G401 (cell line): ENCODE measurements at regions not wholly inside any gene's neighbourhood (a gene's known extent, or its start where the extent isn't known, plus 50 kb on each side); places are given as distances from the start of the nearest gene placed in this dataset.
"Not testable (repeated sequence)": the region's sequence is repeated elsewhere in the genome, so short reads cannot be mapped to it uniquely, and the experiment has no call there.

Experiments used
- DNase-seq: peaks from one replicate; pipeline ENCODE4 v3.0.0-alpha.2; 2015; ENCODE audit warnings: low spot score
- in situ Hi-C: cut with HindIII; loops from 2 replicates; pipeline ENCODE4 v1.10.0; 2016; ENCODE audit warnings: low sequenced_read_pairs, mixed read lengths

- DNase-seq: no peak
- in situ Hi-C loops: no loop called here
Observed at GRCh38 chr3:34475851-34476250, 677.4 kb downstream of the PDCD6IP start.

- in situ Hi-C loops: no loop called here
- peak; percentile 15 for DNase-seq
Observed at GRCh38 chr3:34483311-34483887, 685.0 kb downstream of the PDCD6IP start.

GRCh38 chr3:34504366-34504765 is 705.9 kb downstream of the PDCD6IP start:
- in situ Hi-C loops: no loop called here
- no peak for DNase-seq

GRCh38 chr3:34504775-34505174 is 706.3 kb downstream of the PDCD6IP start:
- DNase-seq: no peak
- in situ Hi-C loops: no loop called here

GRCh38 chr3:34508732-34509131 is 710.3 kb downstream of the PDCD6IP start:
- no peak for DNase-seq
- in situ Hi-C loops: no loop called here

GRCh38 chr3:34511891-34512290 is 713.5 kb downstream of the PDCD6IP start:
- peak; percentile 70 for DNase-seq

GRCh38 chr3:34519008-34519407 is 720.6 kb downstream of the PDCD6IP start:
- in situ Hi-C loops, DNase-seq: not testable (repeated sequence)

More at GRCh38 chr3:34511891-34512290, 713.5 kb downstream of the PDCD6IP start:
- in situ Hi-C loops: no loop called here

GRCh38 chr3:34531156-34531555 is 732.7 kb downstream of the PDCD6IP start:
- DNase-seq: no peak
- in situ Hi-C loops: no loop called here

- in situ Hi-C loops: no loop called here
- no peak for DNase-seq
Observed at GRCh38 chr3:34533451-34533850, 735.0 kb downstream of the PDCD6IP start.

- no peak for DNase-seq
- in situ Hi-C loops: no loop called here
Observed at GRCh38 chr3:34534013-34534412, 735.6 kb downstream of the PDCD6IP start.

- no peak for DNase-seq
- in situ Hi-C loops: no loop called here
Observed at GRCh38 chr3:34544136-34544535, 745.7 kb downstream of the PDCD6IP start.

GRCh38 chr3:34547297-34547920 is 749.0 kb downstream of the PDCD6IP start:
- no peak for DNase-seq
- in situ Hi-C loops: no loop called here

- in situ Hi-C loops: no loop called here
- DNase-seq: peak; percentile 53
Observed at GRCh38 chr3:34567266-34567665, 768.8 kb downstream of the PDCD6IP start.

GRCh38 chr3:34568766-34569165 is 770.3 kb downstream of the PDCD6IP start:
- no peak for DNase-seq
- in situ Hi-C loops: no loop called here

- DNase-seq: no peak
- in situ Hi-C loops: no loop called here
Observed at GRCh38 chr3:34569437-34569836, 771.0 kb downstream of the PDCD6IP start.

- DNase-seq: no peak
- in situ Hi-C loops: no loop called here
Observed at GRCh38 chr3:34570916-34571705, 772.7 kb downstream of the PDCD6IP start.

- in situ Hi-C loops: no loop called here
- no peak for DNase-seq
Observed at GRCh38 chr3:34571714-34572113, 773.3 kb downstream of the PDCD6IP start.

- in situ Hi-C loops: no loop called here
- DNase-seq: no peak
Observed at GRCh38 chr3:34575776-34576175, 777.3 kb downstream of the PDCD6IP start.

- in situ Hi-C loops: no loop called here
Observed at GRCh38 chr3:34582055-34582454, 783.6 kb downstream of the PDCD6IP start.

GRCh38 chr3:34583451-34583850 is 785.0 kb downstream of the PDCD6IP start:
- peak; percentile 87 for DNase-seq
- in situ Hi-C loops: no loop called here

More at GRCh38 chr3:34582055-34582454, 783.6 kb downstream of the PDCD6IP start:
- DNase-seq: no peak
